IPS-15b (cell line): ENCODE measurements at regions not wholly inside any gene's neighbourhood (a gene's known extent, or its start where the extent isn't known, plus 50 kb on each side); places are given as distances from the start of the nearest gene placed in this dataset.

Source experiments
- H3K27me3 ChIP-seq: one replicate; pipeline ENCODE4 v1.6.1; 2013; ENCODE audit warnings: low read length; ENCODE audit not compliant: control insufficient read depth, insufficient read depth
- H3K36me3 ChIP-seq: one replicate; pipeline ENCODE4 v1.6.1; 2013; ENCODE audit warnings: low read length; ENCODE audit not compliant: control insufficient read depth, insufficient read depth
- H3K4me1 ChIP-seq: one replicate; pipeline ENCODE4 v1.6.1; 2013; ENCODE audit warnings: mild to moderate bottlenecking, low read length; ENCODE audit not compliant: control insufficient read depth, insufficient read depth
- H3K4me3 ChIP-seq: one replicate; pipeline ENCODE4 v1.5.1; 2013; ENCODE audit warnings: low read depth, low read length
- H3K9ac ChIP-seq: one replicate; pipeline ENCODE4 v1.6.1; 2013; ENCODE audit warnings: low read depth, mild to moderate bottlenecking, low read length
- H3K9me3 ChIP-seq: one replicate; pipeline ENCODE4 v1.6.1; 2013; ENCODE audit warnings: mild to moderate bottlenecking, low read length; ENCODE audit not compliant: control insufficient read depth, insufficient read depth

DNA sequence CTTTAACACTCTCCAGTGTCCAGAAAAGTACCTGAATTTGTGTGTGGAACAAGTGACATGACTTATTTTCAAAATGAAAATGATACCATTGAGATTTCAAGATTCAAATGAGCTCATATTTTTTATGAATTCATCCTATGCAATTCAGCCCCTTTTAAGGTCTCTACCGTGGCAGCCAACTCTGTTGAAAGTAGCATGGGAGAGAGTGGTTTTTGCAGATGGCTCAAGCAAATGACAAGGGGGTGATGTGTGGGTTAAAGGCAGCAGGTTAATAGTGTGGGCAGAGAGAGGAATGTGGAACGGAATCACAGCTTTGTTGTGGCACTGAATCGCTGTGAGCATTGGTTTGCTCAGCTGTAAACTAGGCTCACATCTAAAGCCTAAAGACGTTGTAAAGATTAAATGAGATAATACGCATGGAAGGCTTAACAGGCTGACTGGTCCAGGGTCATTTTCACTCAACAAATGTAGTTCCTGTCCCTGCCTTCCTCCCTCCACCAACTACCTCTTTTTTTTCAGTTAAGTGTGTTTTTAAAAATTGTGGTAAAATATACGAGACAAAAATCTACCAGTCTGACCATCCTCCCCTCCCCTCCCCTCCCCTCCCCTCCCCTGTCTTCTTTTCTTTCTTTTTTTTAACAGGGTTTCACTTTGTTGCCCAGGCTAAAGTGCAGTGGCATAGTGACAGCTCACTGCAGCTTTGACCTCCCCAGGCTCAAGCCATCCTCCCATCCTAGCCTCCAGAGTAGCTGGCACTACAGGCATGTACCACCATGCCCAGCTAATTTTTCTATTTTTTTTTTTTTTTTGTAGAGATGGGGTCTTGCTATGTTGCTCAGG, 114.7 kb upstream of the ZNF217 start:
- Histone ChIP-seq H3K9ac (no peak overlapping the region), H3K4me3 (no peak overlapping the region), H3K27me3 (no peaks in the 10 kb centered on the region), H3K9me3 (no peaks in the 10 kb centered on the region), H3K36me3 (no peaks in the 10 kb centered on the region), H3K4me1 (peaks cover 12% of the 10 kb centered on the region)

DNA sequence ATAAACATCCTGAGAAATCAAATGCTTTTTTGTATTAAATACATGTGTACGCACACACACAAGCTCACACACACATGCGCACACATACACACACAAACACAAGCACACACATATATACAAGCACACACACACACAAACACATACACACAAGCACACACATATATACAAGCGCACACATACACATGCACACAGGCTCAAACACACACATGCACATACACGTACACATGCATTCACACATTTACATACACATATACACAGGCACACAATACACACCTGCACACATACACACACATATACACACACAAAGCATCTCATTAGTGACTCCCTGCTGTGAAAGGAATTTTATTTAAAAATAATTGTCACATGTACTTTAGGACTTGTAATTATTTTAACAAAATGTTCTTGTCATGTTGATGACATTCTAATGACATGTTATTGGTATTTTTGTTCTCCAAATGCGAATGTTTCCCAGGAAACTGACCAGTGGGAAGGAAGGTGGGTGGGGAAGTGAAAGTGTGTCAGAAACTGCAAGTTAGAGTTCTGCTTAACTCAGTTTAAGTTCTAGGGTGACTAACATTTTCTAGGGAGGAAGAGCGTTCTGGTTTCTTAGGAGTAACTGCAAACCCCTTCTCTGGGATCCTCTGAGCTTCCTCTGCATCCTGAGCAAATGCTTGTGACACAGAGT, 113.9 kb upstream of the ZNF217 start:
- Histone ChIP-seq H3K4me3 (no peak overlapping the region), H3K9me3 (no peaks in the 10 kb centered on the region), H3K36me3 (no peaks in the 10 kb centered on the region), H3K4me1 (peaks cover 12% of the 10 kb centered on the region), H3K9ac (no peak overlapping the region), H3K27me3 (no peaks in the 10 kb centered on the region)

DNA sequence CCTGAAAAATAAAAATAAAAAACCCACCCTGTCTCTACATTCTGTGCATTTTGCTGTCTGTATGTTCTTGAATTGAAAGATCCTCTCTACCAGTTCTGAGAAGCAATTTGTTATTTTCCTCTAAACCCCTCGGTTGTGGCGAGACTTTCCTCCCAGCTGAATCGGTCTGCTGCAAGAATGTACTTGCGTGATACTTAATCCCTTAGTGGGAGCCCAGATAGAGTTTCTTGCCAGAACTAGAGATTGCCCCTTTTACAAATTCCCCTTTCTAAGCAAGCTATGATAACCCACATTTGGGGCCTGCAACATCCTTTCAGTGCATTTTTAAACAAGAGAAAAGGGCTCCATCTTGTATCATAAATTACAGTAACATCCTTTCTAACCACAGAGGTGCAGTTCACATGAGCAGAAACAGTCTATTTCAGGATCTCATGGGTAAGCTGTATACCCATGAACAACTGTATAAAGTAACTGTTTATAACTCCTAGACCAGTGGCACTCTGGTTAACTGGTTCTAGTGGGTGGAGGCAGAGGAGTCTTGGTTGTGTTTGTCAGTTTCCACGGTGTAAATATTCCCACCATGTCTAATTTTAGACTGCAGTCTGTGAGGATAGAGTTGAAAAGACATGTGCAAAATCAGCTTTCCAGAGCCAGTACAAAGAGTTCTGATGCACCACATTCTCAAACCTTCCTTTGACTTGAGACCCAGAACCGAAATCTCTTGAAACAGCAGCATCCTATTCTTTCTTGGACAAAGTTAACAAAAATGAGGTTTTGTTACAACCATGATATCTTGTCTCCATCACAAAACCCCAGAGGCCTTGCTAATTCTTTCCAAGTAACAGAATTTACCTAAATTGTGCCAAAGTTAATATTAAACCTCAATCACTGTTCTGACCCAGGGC, 113.1 kb upstream of the ZNF217 start:
- H3K9ac ChIP-seq, result no peak overlapping the region
- no peaks in the 10 kb centered on the region for H3K27me3 ChIP-seq
- H3K9me3 ChIP-seq, result no peaks in the 10 kb centered on the region
- no peak overlapping the region for H3K4me3 ChIP-seq
- H3K36me3 ChIP-seq, result no peaks in the 10 kb centered on the region
- peaks cover 12% of the 10 kb centered on the region for H3K4me1 ChIP-seq

GRCh38 chr20:53706008-53706465, 112.4 kb upstream of the ZNF217 start:
- Histone ChIP-seq H3K4me1 (peaks cover 12% of the 10 kb centered on the region), H3K4me3 (no peak overlapping the region), H3K9me3 (no peaks in the 10 kb centered on the region), H3K36me3 (no peaks in the 10 kb centered on the region), H3K27me3 (no peaks in the 10 kb centered on the region), H3K9ac (no peak overlapping the region)

DNA sequence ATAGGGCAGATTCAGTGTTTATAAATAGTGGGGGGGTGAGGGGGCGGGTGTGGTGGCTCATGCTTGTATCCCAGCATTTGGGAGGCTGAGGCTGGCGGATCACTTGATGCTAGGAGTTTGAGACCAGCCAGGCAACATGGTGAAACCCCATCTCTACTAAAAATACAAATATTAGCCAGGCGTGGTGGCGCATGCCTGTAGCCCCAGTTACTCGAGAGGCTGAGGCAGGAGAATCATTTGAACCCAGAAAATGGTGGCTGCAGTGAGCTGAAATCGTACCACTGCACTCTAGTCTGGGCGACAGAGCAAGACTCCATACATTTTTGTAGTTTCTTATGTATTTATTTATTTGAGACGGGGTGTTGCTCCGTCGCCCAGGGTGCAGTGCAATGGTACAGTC, 109.0 kb upstream of the ZNF217 start:
- Histone ChIP-seq H3K4me1 (peaks cover 5% of the 10 kb centered on the region), H3K27me3 (no peaks in the 10 kb centered on the region), H3K4me3 (no peak overlapping the region), H3K9ac (no peak overlapping the region), H3K36me3 (no peaks in the 10 kb centered on the region), H3K9me3 (no peaks in the 10 kb centered on the region)

GRCh38 chr20:53699906-53700305, 106.3 kb upstream of the ZNF217 start:
- Histone ChIP-seq H3K4me1 (no peaks in the 10 kb centered on the region), H3K9me3 (no peaks in the 10 kb centered on the region), H3K4me3 (no peak overlapping the region), H3K9ac (no peak overlapping the region), H3K27me3 (no peaks in the 10 kb centered on the region), H3K36me3 (no peaks in the 10 kb centered on the region)

DNA sequence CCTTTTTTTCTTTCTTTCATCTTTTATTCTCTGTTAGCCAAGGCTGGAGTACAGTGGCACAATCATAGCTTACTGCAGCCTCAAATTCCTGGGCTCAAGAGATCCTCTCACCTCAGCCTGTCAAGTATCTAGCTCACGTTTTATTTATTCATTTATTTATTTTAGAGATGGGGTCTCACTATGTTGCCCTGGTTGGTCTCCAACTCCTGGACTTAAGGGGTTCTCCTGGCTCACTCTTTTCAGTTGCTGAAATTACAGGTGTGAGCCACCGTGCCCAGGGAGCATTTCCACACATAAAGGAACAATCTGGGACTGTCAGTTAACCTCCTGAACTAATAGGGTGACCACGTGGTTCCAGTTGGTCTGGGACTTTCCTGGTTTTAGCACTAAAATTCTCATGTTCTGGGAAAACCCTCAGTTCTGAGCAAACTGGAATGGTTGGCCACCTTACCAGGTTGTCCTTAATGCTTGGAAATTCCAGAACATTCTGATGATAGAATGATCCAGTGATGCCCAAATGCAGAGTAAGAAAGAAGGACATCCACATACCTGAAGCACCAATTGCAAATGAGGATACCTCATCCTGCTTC, 105.5 kb upstream of the ZNF217 start:
- no peaks in the 10 kb centered on the region for H3K36me3 ChIP-seq
- H3K9me3 ChIP-seq, result no peaks in the 10 kb centered on the region
- no peak overlapping the region for H3K4me3 ChIP-seq
- H3K27me3 ChIP-seq, result no peaks in the 10 kb centered on the region
- H3K9ac ChIP-seq, result no peak overlapping the region
- H3K4me1 ChIP-seq, result no peaks in the 10 kb centered on the region

DNA sequence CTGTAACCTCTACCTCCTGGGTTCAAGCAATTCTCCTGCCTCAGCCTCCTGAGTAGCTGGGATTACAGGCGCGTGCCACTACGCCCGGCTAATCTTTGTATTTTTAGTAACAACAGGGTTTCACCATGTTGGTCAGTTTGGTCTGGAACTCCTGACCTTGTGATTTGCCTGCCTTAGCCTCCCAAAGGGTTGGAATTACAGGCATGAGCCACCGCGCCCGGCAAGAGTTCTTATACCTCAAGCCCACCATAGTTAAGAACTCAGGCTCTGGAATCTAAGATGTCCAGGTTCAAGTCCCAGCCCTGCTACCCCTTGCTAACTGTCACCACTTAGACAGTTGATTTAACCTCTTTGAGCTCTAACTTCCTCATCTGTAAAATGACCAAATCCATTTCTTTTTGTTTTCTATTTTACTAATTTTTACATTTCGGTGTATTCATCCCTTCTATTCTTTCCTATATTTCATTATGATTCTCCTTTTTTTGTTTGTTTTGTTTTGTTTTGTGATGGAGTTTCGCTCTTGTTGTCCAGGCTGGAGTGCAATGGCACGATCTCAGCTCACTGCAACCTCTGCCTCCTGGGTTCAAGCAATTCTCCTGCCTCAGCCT, 104.8 kb upstream of the ZNF217 start:
- Histone ChIP-seq H3K4me3 (no peak overlapping the region), H3K9ac (no peak overlapping the region), H3K4me1 (no peaks in the 10 kb centered on the region), H3K9me3 (no peaks in the 10 kb centered on the region), H3K27me3 (no peaks in the 10 kb centered on the region), H3K36me3 (no peaks in the 10 kb centered on the region)

- H3K27me3 ChIP-seq, result no peaks in the 10 kb centered on the region
- no peak overlapping the region for H3K9ac ChIP-seq
- H3K36me3 ChIP-seq, result no peaks in the 10 kb centered on the region
- H3K4me1 ChIP-seq, result no peaks in the 10 kb centered on the region
- H3K4me3 ChIP-seq, result no peak overlapping the region
- no peaks in the 10 kb centered on the region for H3K9me3 ChIP-seq
Observed at GRCh38 chr20:53695797-53696527, 102.3 kb upstream of the ZNF217 start.

- H3K4me3 ChIP-seq, result no peak overlapping the region
- no peaks in the 10 kb centered on the region for H3K9me3 ChIP-seq
- no peaks in the 10 kb centered on the region for H3K36me3 ChIP-seq
- H3K27me3 ChIP-seq, result no peaks in the 10 kb centered on the region
- H3K9ac ChIP-seq, result no peak overlapping the region
- no peaks in the 10 kb centered on the region for H3K4me1 ChIP-seq
Observed at GRCh38 chr20:53693262-53693871, 99.7 kb upstream of the ZNF217 start.
